ENCODE measurements at regions not wholly inside any gene's neighbourhood (a gene's known extent, or its start where the extent isn't known, plus 50 kb on each side); places are given as distances from the start of the nearest gene placed in this dataset.
A peak's percentile ranks its signal among the peaks of the same experiment; 100 is the strongest.

- no peaks in the 10 kb centered on the region for H3K36me3 ChIP-seq (ENCODE audit: control insufficient read depth in 2 of 2, extremely low read depth in 1 of 2, insufficient read depth in 2 of 2, low read length in 2 of 2)
- peaks cover 16% of the 10 kb centered on the region for H3K4me1 ChIP-seq (ENCODE audit: control insufficient read depth, extremely low read depth, insufficient read depth, low read length)
- H3K27ac ChIP-seq (ENCODE audit: insufficient read depth, low read depth, low read length) = no peak overlapping the region
- no peaks in the 10 kb centered on the region for H3K9me3 ChIP-seq (replicated peaks; ENCODE audit: control insufficient read depth, insufficient read depth, low read length)
- TF ChIP-seq FOS (IDR thresholded peaks at IDR 0.05; ENCODE audit: borderline replicate concordance, insufficient read depth, low read length) = no peak
- peak; percentile 32 for TF ChIP-seq JUN (IDR thresholded peaks at IDR 0.05; ENCODE audit: borderline replicate concordance, insufficient read depth, insufficient read length, low read depth)
- H3K9me1 ChIP-seq (replicated peaks; ENCODE audit: control insufficient read depth, extremely low read depth, insufficient read depth, low read length) = no peaks in the 10 kb centered on the region
- no peaks in the 10 kb centered on the region for H4K20me1 ChIP-seq (replicated peaks; ENCODE audit: control insufficient read depth, extremely low read depth, insufficient read depth, low read length)
- ChIA-PET CTCF (interaction anchor here (1.6 kb wide), 1 partner anchor 28 kb away, joined by 3 read pairs; no protein-coding TSS in a partner anchor), POLR2A (interaction anchor here (1.7 kb wide), 1 partner anchor 42 kb away, joined by 5 read pairs; no protein-coding TSS in a partner anchor)
- H3K4me3 ChIP-seq (replicated peaks in 1 of 3; ENCODE audit: insufficient read depth in 1 of 3, low read depth in 1 of 3, low read length in 3 of 3) = no peak overlapping the region
- FAIRE-seq (peak; percentile 76), DNase-seq (ENCODE audit: low read depth, low spot score) (peak; percentile 29)
- no peak overlapping the region for H3K9ac ChIP-seq (replicated peaks; ENCODE audit: extremely low read depth, insufficient read depth, low read length)
- H3K79me2 ChIP-seq (ENCODE audit: control insufficient read depth, insufficient read depth, low read length) = no peaks in the 10 kb centered on the region
- no peak overlapping the region for H2AFZ ChIP-seq (ENCODE audit: low read depth, low read length)
- H3K4me2 ChIP-seq (ENCODE audit: insufficient read depth, low read length) = no peak overlapping the region
- intact Hi-C loops (cut with micrococcal nuclease) (loop anchor here (2.0 kb wide), 2 partner anchors 30 to 42 kb away; no protein-coding TSS in a partner anchor), dilution Hi-C loops (cut with MboI; ENCODE audit: extremely low pct_ligation_motif_present, low sequenced_read_pairs) (no loop called here)
- H3K27me3 ChIP-seq (ENCODE audit: control insufficient read depth in 2 of 2, insufficient read depth in 2 of 2, low read length in 2 of 2) = no peaks in the 10 kb centered on the region
- BruUV-seq (replicated peaks) = no TSS peak
Measured at GRCh38 chr1:227399152-227399730, 80.9 kb upstream of the CDC42BPA start.

GRCh38 chr1:227397354-227397978, 79.2 kb upstream of the CDC42BPA start:
- no peaks in the 10 kb centered on the region for H3K36me3 ChIP-seq (ENCODE audit: control insufficient read depth in 2 of 2, extremely low read depth in 1 of 2, insufficient read depth in 2 of 2, low read length in 2 of 2)
- CTCF ChIA-PET = interaction anchor here (0.8 to 1.6 kb wide), 5 partner anchors 9 to 79 kb away, joined by 3 to 5 read pairs (median 3); partner anchors contain the start of gene CDC42BPA
- no peak overlapping the region for H3K4me3 ChIP-seq (replicated peaks in 1 of 3; ENCODE audit: insufficient read depth in 1 of 3, low read depth in 1 of 3, low read length in 3 of 3)
- no peaks in the 10 kb centered on the region for H3K9me1 ChIP-seq (replicated peaks; ENCODE audit: control insufficient read depth, extremely low read depth, insufficient read depth, low read length)
- dilution Hi-C loops (cut with MboI; ENCODE audit: extremely low pct_ligation_motif_present, low sequenced_read_pairs) = no loop called here
- peak overlapping the region; percentile 55 for H3K4me2 ChIP-seq (ENCODE audit: insufficient read depth, low read length)
- H3K27me3 ChIP-seq (ENCODE audit: control insufficient read depth in 2 of 2, insufficient read depth in 2 of 2, low read length in 2 of 2) = no peaks in the 10 kb centered on the region
- no peaks in the 10 kb centered on the region for H3K79me2 ChIP-seq (ENCODE audit: control insufficient read depth, insufficient read depth, low read length)
- no peak overlapping the region for H2AFZ ChIP-seq (ENCODE audit: low read depth, low read length)
- H3K9me3 ChIP-seq (replicated peaks; ENCODE audit: control insufficient read depth, insufficient read depth, low read length) = no peaks in the 10 kb centered on the region
- POLR2A ChIA-PET = interaction anchor here (1.7 kb wide), 1 partner anchor 40 kb away, joined by 5 read pairs; no protein-coding TSS in a partner anchor
- H4K20me1 ChIP-seq (replicated peaks; ENCODE audit: control insufficient read depth, extremely low read depth, insufficient read depth, low read length) = no peaks in the 10 kb centered on the region
- intact Hi-C loops (cut with micrococcal nuclease) = no loop called here
- no peak overlapping the region for H3K27ac ChIP-seq (ENCODE audit: insufficient read depth, low read depth, low read length)
- no peak for DNase-seq (ENCODE audit: low read depth, low spot score)
- no peak overlapping the region for H3K9ac ChIP-seq (replicated peaks; ENCODE audit: extremely low read depth, insufficient read depth, low read length)
- TSS peak; percentile 70 for BruUV-seq (replicated peaks)
- FAIRE-seq = no peak
- H3K4me1 ChIP-seq (ENCODE audit: control insufficient read depth, extremely low read depth, insufficient read depth, low read length) = peaks cover 16% of the 10 kb centered on the region
- no peak for TF ChIP-seq POLR2AphosphoS5 (IDR thresholded peaks at IDR 0.05; ENCODE audit: insufficient read depth, low read depth, low read length)
- no peak for TF ChIP-seq POLR2A (IDR thresholded peaks at IDR 0.05; ENCODE audit: low read depth, low read length)

Measured in endothelial cell of umbilical vein (primary cell).